ENCODE measurements at regions not wholly inside any gene's neighbourhood (a gene's known extent, or its start where the extent isn't known, plus 50 kb on each side); places are given as distances from the start of the nearest gene placed in this dataset.

DNA sequence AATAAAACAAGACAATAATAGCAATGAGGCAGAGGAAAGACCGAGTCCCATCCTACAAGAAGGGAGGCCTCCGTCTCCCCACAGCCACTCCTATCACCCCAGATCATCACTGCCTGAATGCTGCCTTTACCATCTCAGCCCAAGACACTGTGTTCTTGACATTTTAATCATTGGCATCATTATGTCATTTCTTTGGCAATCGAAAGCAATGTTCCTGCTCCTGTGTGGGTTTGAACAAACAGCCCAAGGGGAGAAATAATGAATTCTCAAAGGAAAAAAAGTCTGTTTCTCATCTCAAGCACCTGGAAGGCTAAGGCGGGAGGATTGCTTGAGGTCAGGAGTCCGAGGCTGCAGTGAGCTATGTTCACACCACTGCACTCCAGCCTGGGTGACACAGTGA, 73.0 kb upstream of the ACSL1 start:
- no peak for TF ChIP-seq CTCF (conservative IDR thresholded peaks at IDR 0.05 in 1 of 2, IDR thresholded peaks at IDR 0.05 in 1 of 2; ENCODE audit: low read depth in 1 of 2, low read length in 2 of 2)
- no peak for TF ChIP-seq EZH2 (IDR thresholded peaks at IDR 0.05; ENCODE audit: low read length, missing control alignments)

All from fibroblast of lung (primary cell).